SK-N-SH (cell line): ENCODE measurements at regions not wholly inside any gene's neighbourhood (a gene's known extent, or its start where the extent isn't known, plus 50 kb on each side); places are given as distances from the start of the nearest gene placed in this dataset.

ENCODE experiments used
- CTCF ChIA-PET: fragments of 300-600, 350-600 bp; formaldehyde crosslinking; extraction: SDS; loops from one replicate; lab custom pipeline; 2021; lab: Yijun Ruan, JAX
- POLR2A ChIA-PET: fragments of 350-600 bp; sonication (Branson Sonifier 250); formaldehyde crosslinking; extraction: SDS; loops from one replicate; lab custom pipeline; 2020; ENCODE audit warnings: antibody characterized with exemption, inconsistent platforms; lab: Yijun Ruan, JAX
- DNase-seq: peaks from one replicate; pipeline ENCODE4 v3.0.0; 2012
- H2AFZ ChIP-seq: fragments of 200-600 bp; sonication (generic); 2 replicates; pipeline ENCODE4 v1.8.1; 2016; ENCODE audit warnings: antibody characterized with exemption, mild to moderate bottlenecking, low read depth
- H3F3A ChIP-seq: fragments of 200-600 bp; sonication (generic); replicated peaks from 2 replicates; pipeline ENCODE3; 2016; ENCODE audit warnings: antibody characterized with exemption, mild to moderate bottlenecking; ENCODE audit not compliant: insufficient read depth
- H3K27ac ChIP-seq, 2 experiments: fragments of 200-500 bp in 1 of 2; fragments of 200-600 bp in 1 of 2; sonication (Bioruptor generic) in 1 of 2; sonication (generic), shearing (Covaris generic) in 1 of 2; 2 replicates each; pipeline versions ENCODE4 v1.5.1 to v1.6.1; 2014 to 2016; ENCODE audit warnings: low read depth in 2 of 2, inconsistent platforms in 1 of 2, low read length in 1 of 2, mild to moderate bottlenecking in 1 of 2, mixed read lengths in 1 of 2
- H3K27me3 ChIP-seq: fragments of 200-600 bp; sonication (generic), shearing (Covaris generic); 2 replicates; pipeline ENCODE4 v1.6.1; 2016; ENCODE audit warnings: mixed run types; ENCODE audit not compliant: insufficient read depth
- H3K36me3 ChIP-seq, 2 experiments: fragments of 200-500 bp in 1 of 2; fragments of 200-600 bp in 1 of 2; sonication (Bioruptor generic) in 1 of 2; sonication (generic) in 1 of 2; replicated peaks in 1 of 2; 2 replicates each; pipeline versions ENCODE3 to v1.5.1; 2014 to 2016; ENCODE audit warnings: low read length in 1 of 2, mild to moderate bottlenecking in 1 of 2; ENCODE audit not compliant: insufficient read depth in 2 of 2, control insufficient read depth in 1 of 2
- H3K4me1 ChIP-seq, 2 experiments: fragments of 200-500 bp in 1 of 2; fragments of 200-600 bp in 1 of 2; sonication (Bioruptor generic) in 1 of 2; sonication (generic), shearing (Covaris generic) in 1 of 2; 2 replicates each; pipeline versions ENCODE4 v1.5.1 to v1.6.1; 2014 to 2016; ENCODE audit warnings: low read depth in 1 of 2, low read length in 1 of 2, mixed run types in 1 of 2; ENCODE audit not compliant: insufficient read depth in 2 of 2, control insufficient read depth in 1 of 2
- H3K4me2 ChIP-seq: fragments of 200-600 bp; sonication (generic), shearing (Covaris generic); 2 replicates; pipeline ENCODE4 v1.6.1; 2017; ENCODE audit warnings: mixed run types
- H3K4me3 ChIP-seq, 2 experiments: fragments of 200-500 bp in 1 of 2; fragments of 200-600 bp in 1 of 2; sonication (Bioruptor generic) in 1 of 2; sonication (generic), shearing (Covaris generic) in 1 of 2; 2 replicates each; pipeline versions ENCODE4 v1.5.1 to v1.8.1; 2014 to 2016; ENCODE audit warnings: low read depth in 2 of 2, inconsistent platforms in 1 of 2, low read length in 1 of 2, mild to moderate bottlenecking in 1 of 2, mixed read lengths in 1 of 2, moderate library complexity in 1 of 2
- H3K79me2 ChIP-seq: fragments of 200-600 bp; sonication (generic); 2 replicates; pipeline ENCODE4 v1.8.1; 2017; ENCODE audit warnings: mild to moderate bottlenecking; ENCODE audit not compliant: insufficient read depth
- H3K9ac ChIP-seq: fragments of 200-600 bp; sonication (generic); 2 replicates; pipeline ENCODE4 v1.6.1; 2017; ENCODE audit warnings: mixed run types
- H3K9me2 ChIP-seq: fragments of 200-600 bp; sonication (generic); 2 replicates; pipeline ENCODE4 v1.6.1; 2017; ENCODE audit warnings: mixed run types
- H3K9me3 ChIP-seq: fragments of 200-600 bp; sonication (generic); 2 replicates; pipeline ENCODE4 v1.6.1; 2017; ENCODE audit warnings: mixed run types, mild to moderate bottlenecking, moderate library complexity
- H4K20me1 ChIP-seq: fragments of 200-600 bp; sonication (generic); 2 replicates; pipeline ENCODE4 v1.6.1; 2017; ENCODE audit warnings: mild to moderate bottlenecking, mixed run types; ENCODE audit not compliant: insufficient read depth
- CTCF ChIP-seq: fragments of 200-600 bp; sonication (generic); IDR thresholded peaks from 2 replicates; pipeline ENCODE4 v1.6.1; 2017; ENCODE audit warnings: antibody characterized with exemption, mild to moderate bottlenecking, moderate library complexity
- ELF1 ChIP-seq: IDR thresholded peaks from 2 replicates; pipeline ENCODE4 v1.4.0; 2012
- EP300 ChIP-seq, 2 experiments: IDR thresholded peaks; 2 replicates each; pipeline versions ENCODE4 v1.4.0 to v1.6.1; 2012; ENCODE audit warnings: borderline replicate concordance in 1 of 2, low read depth in 1 of 2, low read length in 1 of 2
- EZH2phosphoT487 ChIP-seq: fragments of 200-600 bp; sonication (generic); IDR thresholded peaks from 2 replicates; pipeline ENCODE4 v1.6.1; 2017; ENCODE audit warnings: low read depth, mixed run types, mild to moderate bottlenecking, antibody characterized with exemption, moderate library complexity, borderline replicate concordance
- FOSL2 ChIP-seq: IDR thresholded peaks from 2 replicates; pipeline ENCODE4 v1.4.0; 2012; ENCODE audit warnings: low read depth, mild to moderate bottlenecking, moderate library complexity, borderline replicate concordance
- FOXM1 ChIP-seq: IDR thresholded peaks from 2 replicates; pipeline ENCODE4 v1.4.0; 2012; ENCODE audit warnings: low read depth, mild to moderate bottlenecking
- GABPA ChIP-seq: IDR thresholded peaks from 2 replicates; pipeline ENCODE4 v1.4.0; 2012; ENCODE audit warnings: low read depth, mild to moderate bottlenecking
- GATA2 ChIP-seq: sonication (generic); formaldehyde crosslinking; IDR thresholded peaks from 2 replicates; pipeline ENCODE4 v1.5.0; 2020; ENCODE audit warnings: mild to moderate bottlenecking, missing genetic modification reagents
- IRF3 ChIP-seq: fragments of 150-350 bp; IDR thresholded peaks from 2 replicates; pipeline ENCODE4 v1.6.1; 2016; ENCODE audit warnings: mild to moderate bottlenecking, low read depth, low read length
- MEF2A ChIP-seq: IDR thresholded peaks from 2 replicates; pipeline ENCODE4 v1.4.0; 2012; ENCODE audit warnings: low read depth, borderline replicate concordance
- MXI1 ChIP-seq: IDR thresholded peaks from 2 replicates; pipeline ENCODE4 v1.6.1; 2012; ENCODE audit warnings: mild to moderate bottlenecking, low read depth, low read length, improper control_type of control experiment
- RCOR1 ChIP-seq: fragments of 150-350 bp; IDR thresholded peaks from 2 replicates; pipeline ENCODE4 v1.6.1; 2017; ENCODE audit warnings: antibody characterized with exemption, low read length
- RFX5 ChIP-seq: IDR thresholded peaks from 2 replicates; pipeline ENCODE4 v1.6.1; 2012; ENCODE audit warnings: mild to moderate bottlenecking, improper control_type of control experiment, low read length
- RXRA ChIP-seq: IDR thresholded peaks from 2 replicates; pipeline ENCODE4 v1.4.0; 2012; ENCODE audit warnings: low read depth, mild to moderate bottlenecking, borderline replicate concordance
- TAF1 ChIP-seq: IDR thresholded peaks from 2 replicates; pipeline ENCODE4 v1.6.1; 2012; ENCODE audit warnings: low read depth, mild to moderate bottlenecking, low read length, moderate library complexity, borderline replicate concordance
- TEAD4 ChIP-seq: IDR thresholded peaks from 2 replicates; pipeline ENCODE4 v1.4.0; 2012; ENCODE audit warnings: mild to moderate bottlenecking, borderline replicate concordance; ENCODE audit not compliant: insufficient read depth
- USF1 ChIP-seq: IDR thresholded peaks from 2 replicates; pipeline ENCODE4 v1.4.0; 2012; ENCODE audit warnings: low read depth, borderline replicate concordance
- USF2 ChIP-seq: fragments of 150-350 bp; IDR thresholded peaks from 2 replicates; pipeline ENCODE4 v1.6.1; 2017; ENCODE audit warnings: antibody characterized with exemption, low read length, low read depth, borderline replicate concordance
- YY1 ChIP-seq: IDR thresholded peaks from 2 replicates; pipeline ENCODE4 v1.4.0; 2012; ENCODE audit warnings: low read depth, mild to moderate bottlenecking
- ZBTB33 ChIP-seq: IDR thresholded peaks from 2 replicates; pipeline ENCODE4 v1.4.0; 2012; ENCODE audit warnings: low read depth, borderline replicate concordance
- WGBS: methylation state at CpG from one replicate; pipeline ENCODE4 v1.1.6; 2017; ENCODE audit warnings: low lambda C conversion rate; 5-methylcytosine and 5-hydroxymethylcytosine counted together

GRCh38 chr1:56360021-56360420, 219.3 kb downstream of the PLPP3 start:
- no peak for TF ChIP-seq USF1
- H3K4me1 ChIP-seq = peaks cover 13 to 32% of the 10 kb centered on the region in 2 experiments; a peak in 3 of 4 replicates
- no peak for DNase-seq
- POLR2A ChIA-PET = no interaction called here
- peak overlapping the region in 1 of 2 experiments; percentile 8; a peak in 1 of 4 replicates for H3K27ac ChIP-seq
- H4K20me1 ChIP-seq = no peaks in the 10 kb centered on the region
- H3K36me3 ChIP-seq = no peaks in the 10 kb centered on the region
- no peaks in the 10 kb centered on the region for H3F3A ChIP-seq
- H3K4me3 ChIP-seq = no peak overlapping the region
- WGBS = 80% methylated on average over 3 of the region's 3 CpGs
- CTCF ChIA-PET = no interaction called here
- H3K9ac ChIP-seq = no peak overlapping the region
- H3K4me2 ChIP-seq = no peak overlapping the region
- no peaks in the 10 kb centered on the region for H3K9me3 ChIP-seq
- H3K9me2 ChIP-seq = no peaks in the 10 kb centered on the region
- H3K27me3 ChIP-seq = no peaks in the 10 kb centered on the region
- no peaks in the 10 kb centered on the region for H3K79me2 ChIP-seq
- no peak overlapping the region for H2AFZ ChIP-seq

- Histone ChIP-seq H3K9me2 (no peaks in the 10 kb centered on the region), H3K27me3 (no peaks in the 10 kb centered on the region), H3K27ac (no peak overlapping the region; a peak in 1 of 4 replicates), H3K4me3 (no peak overlapping the region), H3K79me2 (no peaks in the 10 kb centered on the region), H3K9ac (no peak overlapping the region), H3K4me2 (no peak overlapping the region), H2AFZ (no peak overlapping the region), H3F3A (no peaks in the 10 kb centered on the region), H3K4me1 (peaks cover 13 to 24% of the 10 kb centered on the region in 2 experiments; a peak in 3 of 4 replicates), H3K9me3 (no peaks in the 10 kb centered on the region), H3K36me3 (no peaks in the 10 kb centered on the region), H4K20me1 (no peaks in the 10 kb centered on the region)
- DNase-seq = no peak
- CTCF ChIA-PET = no interaction called here
- 92% methylated on average over 1 of the region's 2 CpGs for WGBS
- POLR2A ChIA-PET = no interaction called here
- no peak for TF ChIP-seq ELF1
- no peak for TF ChIP-seq USF2
- no peak for TF ChIP-seq YY1
- no peak for TF ChIP-seq GABPA
- TF ChIP-seq GATA2 = no peak
- no peak for TF ChIP-seq TEAD4
- no peak for TF ChIP-seq TAF1
- no peak for TF ChIP-seq IRF3
- TF ChIP-seq MXI1 = no peak
- no peak for TF ChIP-seq EZH2phosphoT487
- no peak for TF ChIP-seq ZBTB33
- TF ChIP-seq CTCF = no peak
- TF ChIP-seq MEF2A = no peak
- TF ChIP-seq RXRA = no peak
- TF ChIP-seq FOSL2 = no peak
- TF ChIP-seq RCOR1 = no peak
- no peak for TF ChIP-seq EP300 (IDR thresholded peaks at IDR 0.05; ENCODE audit: borderline replicate concordance in 1 of 2, low read depth in 1 of 2, low read length in 1 of 2)
- TF ChIP-seq FOXM1 = no peak
- TF ChIP-seq RFX5 = no peak
Measured at GRCh38 chr1:56359056-56359455, 220.3 kb downstream of the PLPP3 start.
